LNCaP clone FGC (cell line): ENCODE measurements at regions not wholly inside any gene's neighbourhood (a gene's known extent, or its start where the extent isn't known, plus 50 kb on each side); places are given as distances from the start of the nearest gene placed in this dataset.

Source experiments
- DNase-seq: peaks from one replicate; pipeline ENCODE4 v3.0.0-alpha.2; 2011; ENCODE audit warnings: low read depth
- H3K4me3 ChIP-seq: 2 replicates; pipeline ENCODE4 v1.5.1; 2011; ENCODE audit warnings: mild to moderate bottlenecking, low read depth, low read length, control low read depth
- TF ChIP-seq, protein P1 (sequence below): IDR thresholded peaks from 2 replicates; pipeline ENCODE4 v1.5.1; 2012; ENCODE audit warnings: mild to moderate bottlenecking; ENCODE audit not compliant: control insufficient read depth, insufficient read depth; ENCODE audit errors: extremely low read depth

DNA sequence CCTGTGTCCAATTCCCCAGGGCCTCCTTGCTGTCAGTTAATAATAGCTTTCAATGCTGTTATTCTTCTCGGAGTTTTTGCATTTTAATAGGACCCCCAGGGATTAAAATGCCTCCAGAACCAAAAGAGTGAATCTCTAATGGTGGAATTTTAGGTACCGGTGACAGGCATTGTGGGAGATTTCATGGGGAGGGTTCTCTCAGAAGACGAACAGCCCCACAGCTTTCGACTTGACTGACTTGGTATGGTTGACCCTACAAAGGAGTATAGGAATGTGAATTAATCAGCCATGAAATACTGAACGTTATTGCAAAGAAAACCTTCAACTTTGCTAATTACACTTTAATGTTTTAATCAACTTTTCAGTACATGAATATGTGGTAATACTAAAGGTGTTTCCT lies 206.3 kb upstream of the FZD8 start:
- DNase-seq: no peak
- TF ChIP-seq, protein P1, sequence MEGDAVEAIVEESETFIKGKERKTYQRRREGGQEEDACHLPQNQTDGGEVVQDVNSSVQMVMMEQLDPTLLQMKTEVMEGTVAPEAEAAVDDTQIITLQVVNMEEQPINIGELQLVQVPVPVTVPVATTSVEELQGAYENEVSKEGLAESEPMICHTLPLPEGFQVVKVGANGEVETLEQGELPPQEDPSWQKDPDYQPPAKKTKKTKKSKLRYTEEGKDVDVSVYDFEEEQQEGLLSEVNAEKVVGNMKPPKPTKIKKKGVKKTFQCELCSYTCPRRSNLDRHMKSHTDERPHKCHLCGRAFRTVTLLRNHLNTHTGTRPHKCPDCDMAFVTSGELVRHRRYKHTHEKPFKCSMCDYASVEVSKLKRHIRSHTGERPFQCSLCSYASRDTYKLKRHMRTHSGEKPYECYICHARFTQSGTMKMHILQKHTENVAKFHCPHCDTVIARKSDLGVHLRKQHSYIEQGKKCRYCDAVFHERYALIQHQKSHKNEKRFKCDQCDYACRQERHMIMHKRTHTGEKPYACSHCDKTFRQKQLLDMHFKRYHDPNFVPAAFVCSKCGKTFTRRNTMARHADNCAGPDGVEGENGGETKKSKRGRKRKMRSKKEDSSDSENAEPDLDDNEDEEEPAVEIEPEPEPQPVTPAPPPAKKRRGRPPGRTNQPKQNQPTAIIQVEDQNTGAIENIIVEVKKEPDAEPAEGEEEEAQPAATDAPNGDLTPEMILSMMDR: no peak
- no peak overlapping the region for H3K4me3 ChIP-seq

DNA sequence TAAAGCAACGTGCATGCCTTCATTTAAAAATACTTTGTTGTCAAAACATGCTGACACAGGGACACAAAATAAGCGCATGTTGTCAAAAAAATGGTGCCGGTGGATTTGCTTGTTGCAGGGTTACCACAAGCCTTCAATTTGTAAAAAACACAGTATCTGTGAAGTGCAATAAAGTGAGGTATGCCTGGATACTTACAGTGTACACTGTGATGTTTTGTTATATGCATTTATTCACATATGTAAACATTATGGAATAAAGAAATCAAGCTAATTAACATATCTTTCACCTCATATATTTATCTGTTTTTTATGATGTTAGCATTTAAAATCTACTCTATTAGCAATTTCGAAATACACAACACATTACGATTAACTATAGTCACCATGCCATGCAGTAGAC lies 202.6 kb upstream of the FZD8 start:
- H3K4me3 ChIP-seq: no peak overlapping the region
- DNase-seq: no peak
- TF ChIP-seq, protein P1: no peak

DNA sequence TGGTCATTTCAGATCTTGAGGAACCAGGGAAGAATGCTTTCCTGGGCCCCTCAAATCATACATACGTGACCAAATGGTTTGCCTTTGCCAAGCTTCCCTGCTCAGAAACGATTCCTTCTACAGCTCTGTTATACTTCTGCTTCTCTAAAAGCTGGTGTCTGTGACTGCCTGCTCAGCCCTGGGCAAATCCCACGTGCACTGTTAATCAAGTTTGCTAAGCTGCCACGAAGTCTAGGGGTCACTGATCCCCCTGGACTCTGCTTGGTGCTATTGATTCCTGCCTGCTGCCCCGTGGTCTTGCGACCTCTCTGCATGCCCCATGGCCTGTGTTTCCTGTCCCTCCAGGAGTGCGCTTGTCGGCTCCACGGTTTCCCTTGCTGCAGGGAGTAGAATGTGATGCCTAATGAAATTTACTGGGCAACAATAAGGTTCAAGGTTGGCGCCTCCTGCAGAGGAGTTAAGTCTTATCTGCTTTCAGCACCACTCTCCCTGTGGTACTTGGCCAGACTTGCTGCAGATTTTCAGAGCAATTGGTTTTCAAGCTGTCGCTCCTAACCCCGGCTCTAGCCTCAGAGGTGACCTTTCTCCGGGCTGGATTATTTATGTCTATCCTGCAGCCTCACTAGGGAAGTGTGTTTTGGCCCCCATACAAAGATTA lies 201.6 kb upstream of the FZD8 start:
- no peak overlapping the region for H3K4me3 ChIP-seq
- no peak for DNase-seq
- TF ChIP-seq, protein P1: no peak

DNA sequence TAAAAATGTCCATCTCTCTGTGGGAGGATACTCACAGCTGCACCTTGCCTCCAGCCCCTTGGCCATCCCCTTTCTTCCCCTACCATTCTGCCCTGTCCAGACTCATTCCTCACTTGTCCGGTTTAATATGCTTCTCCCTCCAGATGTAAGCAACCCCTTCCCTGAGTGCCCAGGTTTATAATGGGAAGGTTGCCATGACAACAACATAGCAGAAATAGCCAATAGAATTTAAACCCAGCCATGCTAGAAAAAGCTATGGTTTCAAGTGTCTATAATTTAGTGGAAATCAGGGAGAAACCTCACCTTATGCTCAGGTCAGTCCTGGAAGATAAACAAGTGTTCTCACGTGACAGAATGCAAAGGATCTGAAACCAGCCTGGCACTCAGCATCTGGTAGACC lies 196.0 kb upstream of the FZD8 start:
- TF ChIP-seq, protein P1: no peak
- no peak for DNase-seq
- no peak overlapping the region for H3K4me3 ChIP-seq

DNA sequence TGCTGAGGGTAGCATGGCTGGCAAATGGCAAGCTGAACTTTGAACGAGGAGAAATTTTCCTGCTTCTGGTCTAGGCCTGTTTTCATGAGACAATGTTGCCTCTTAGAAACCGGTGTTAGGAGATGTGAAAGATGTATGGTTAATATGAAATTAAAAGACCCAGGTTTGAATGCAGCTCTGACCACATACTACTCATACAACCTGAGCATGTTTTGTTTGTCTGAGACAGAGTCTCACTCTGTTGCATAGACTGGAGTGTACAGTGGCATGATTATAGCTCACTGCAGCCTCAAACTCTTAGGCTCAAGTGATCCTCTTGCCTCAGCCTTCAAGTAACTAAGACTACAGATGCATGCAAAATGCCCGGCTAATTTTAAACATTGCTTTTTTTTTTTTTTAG lies 193.4 kb upstream of the FZD8 start:
- DNase-seq: no peak
- TF ChIP-seq, protein P1: no peak
- no peak overlapping the region for H3K4me3 ChIP-seq

DNA sequence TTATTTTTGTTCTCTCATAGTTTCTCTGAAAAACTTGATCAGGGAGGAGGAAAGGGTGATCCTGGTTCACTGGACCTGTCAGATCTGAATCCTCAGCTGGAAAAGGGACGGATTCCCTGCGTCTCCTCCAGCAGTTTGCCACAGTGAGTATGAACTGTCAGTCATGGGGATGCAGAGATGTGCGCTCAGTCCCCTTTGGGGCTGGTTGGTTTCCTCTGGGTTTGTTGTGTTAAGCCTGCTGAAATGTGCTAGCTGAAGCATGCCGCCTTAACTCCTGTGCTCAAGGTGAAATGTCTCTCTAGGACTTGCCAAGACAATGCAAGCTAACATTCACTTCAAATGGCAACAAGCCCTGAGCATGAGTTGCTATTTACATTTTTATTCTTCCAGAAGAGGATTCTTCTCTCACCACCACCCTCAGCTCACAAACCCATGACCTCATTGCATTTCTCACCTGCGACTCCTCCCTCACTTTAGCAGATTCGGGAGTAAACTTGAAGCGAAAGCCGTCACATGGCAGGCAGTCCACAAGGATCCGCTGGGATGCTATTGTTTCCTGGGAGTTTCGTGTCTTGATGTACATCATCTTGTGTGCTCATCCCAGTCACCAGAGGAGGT lies 192.9 kb upstream of the FZD8 start:
- TF ChIP-seq, protein P1: no peak
- H3K4me3 ChIP-seq: no peak overlapping the region
- no peak for DNase-seq

DNA sequence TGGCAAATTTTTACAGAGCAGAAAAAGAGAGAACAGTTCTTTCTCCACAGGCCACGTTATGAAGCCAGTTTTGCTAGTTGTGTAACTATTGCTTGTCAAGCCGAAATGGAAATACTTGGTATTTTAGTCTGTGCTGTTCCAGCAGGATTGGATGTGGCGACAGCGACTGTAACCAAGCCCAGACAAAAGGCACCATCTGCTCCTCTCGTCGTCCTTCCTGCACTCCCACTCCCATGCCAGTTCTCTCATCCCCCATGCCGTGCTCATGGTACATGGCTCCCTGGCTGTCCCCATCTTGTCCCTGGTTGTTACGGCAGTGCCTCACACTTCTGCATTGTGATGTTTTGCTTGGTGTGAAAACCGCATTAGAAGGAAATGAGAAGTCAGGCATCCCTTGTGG lies 185.7 kb upstream of the FZD8 start:
- TF ChIP-seq, protein P1: no peak
- H3K4me3 ChIP-seq: no peak overlapping the region
- DNase-seq: no peak
